AG04449 (cell line): ENCODE measurements at regions not wholly inside any gene's neighbourhood (a gene's known extent, or its start where the extent isn't known, plus 50 kb on each side); places are given as distances from the start of the nearest gene placed in this dataset.

Experiments
- CTCF ChIA-PET: fragments of 350-600 bp; formaldehyde crosslinking; extraction: SDS; loops from one replicate; lab custom pipeline; 2021; ENCODE audit warnings: antibody characterized with exemption; lab: Yijun Ruan, JAX
- POLR2A ChIA-PET: fragments of 400-600, 350-600 bp; formaldehyde crosslinking; extraction: SDS; loops from one replicate; lab custom pipeline; 2020; ENCODE audit warnings: antibody characterized with exemption, inconsistent platforms; lab: Yijun Ruan, JAX
- DNase-seq: peaks from one replicate; pipeline ENCODE4 v3.0.0-alpha.2; 2010; ENCODE audit warnings: low read depth, low spot score
- H3K4me3 ChIP-seq: 2 replicates; pipeline ENCODE4 v1.5.1; 2011; ENCODE audit warnings: low read depth, mild to moderate bottlenecking, control low read depth, low read length
- TF ChIP-seq, protein P1 (sequence below): IDR thresholded peaks from one replicate; pipeline ENCODE4 v1.5.1; 2011; ENCODE audit warnings: mild to moderate bottlenecking, moderate library complexity, low read length, control low read depth, inconsistent platforms; ENCODE audit not compliant: insufficient read depth; ENCODE audit errors: missing control alignments

DNA sequence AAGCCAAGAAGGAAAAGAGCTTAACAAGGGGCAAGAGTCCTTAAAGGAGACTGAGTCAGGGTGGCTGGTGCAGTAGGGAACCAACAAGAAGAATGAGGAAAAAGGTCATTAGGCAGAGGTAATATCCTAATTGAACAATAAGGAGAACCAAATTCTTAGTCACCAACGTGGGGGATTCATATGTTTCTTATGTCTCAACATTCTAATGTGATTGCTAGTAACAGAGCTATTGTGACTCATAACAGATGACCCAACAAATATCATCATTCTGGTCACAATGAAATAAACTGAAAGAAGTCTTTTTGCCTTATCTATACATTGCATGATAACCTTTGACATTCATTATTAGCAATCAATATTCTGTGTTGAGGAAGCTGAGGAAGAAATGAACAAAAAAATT lies 101.6 kb downstream of the RAP2A start:
- TF ChIP-seq, protein P1, sequence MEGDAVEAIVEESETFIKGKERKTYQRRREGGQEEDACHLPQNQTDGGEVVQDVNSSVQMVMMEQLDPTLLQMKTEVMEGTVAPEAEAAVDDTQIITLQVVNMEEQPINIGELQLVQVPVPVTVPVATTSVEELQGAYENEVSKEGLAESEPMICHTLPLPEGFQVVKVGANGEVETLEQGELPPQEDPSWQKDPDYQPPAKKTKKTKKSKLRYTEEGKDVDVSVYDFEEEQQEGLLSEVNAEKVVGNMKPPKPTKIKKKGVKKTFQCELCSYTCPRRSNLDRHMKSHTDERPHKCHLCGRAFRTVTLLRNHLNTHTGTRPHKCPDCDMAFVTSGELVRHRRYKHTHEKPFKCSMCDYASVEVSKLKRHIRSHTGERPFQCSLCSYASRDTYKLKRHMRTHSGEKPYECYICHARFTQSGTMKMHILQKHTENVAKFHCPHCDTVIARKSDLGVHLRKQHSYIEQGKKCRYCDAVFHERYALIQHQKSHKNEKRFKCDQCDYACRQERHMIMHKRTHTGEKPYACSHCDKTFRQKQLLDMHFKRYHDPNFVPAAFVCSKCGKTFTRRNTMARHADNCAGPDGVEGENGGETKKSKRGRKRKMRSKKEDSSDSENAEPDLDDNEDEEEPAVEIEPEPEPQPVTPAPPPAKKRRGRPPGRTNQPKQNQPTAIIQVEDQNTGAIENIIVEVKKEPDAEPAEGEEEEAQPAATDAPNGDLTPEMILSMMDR, result no peak
- ChIA-PET POLR2A (no interaction called here), CTCF (interaction anchor here (0.6 kb wide), 1 partner anchor 478 kb away, joined by 3 read pairs; no protein-coding TSS in a partner anchor)
- H3K4me3 ChIP-seq, result no peak overlapping the region
- DNase-seq, result peak; percentile 4

DNA sequence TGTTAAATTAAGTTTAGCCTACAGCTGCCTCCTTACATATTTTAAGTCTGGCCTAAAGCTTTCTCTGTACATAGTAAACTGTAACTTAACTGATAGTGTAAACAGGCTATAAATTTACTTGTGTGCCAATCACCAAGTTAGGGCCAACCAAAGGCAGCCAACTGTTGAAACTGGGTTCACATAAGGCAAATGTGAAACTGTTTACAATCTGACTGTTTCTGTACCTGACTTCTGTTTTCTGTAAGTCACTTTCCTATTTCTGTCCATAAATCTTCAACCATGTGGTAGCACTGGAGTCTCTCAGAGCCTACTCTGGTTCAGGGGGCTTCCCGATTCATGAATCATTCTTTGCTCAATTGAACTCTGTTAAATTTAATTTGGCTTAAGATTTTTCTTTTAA lies 103.1 kb downstream of the RAP2A start:
- TF ChIP-seq, protein P1, result no peak
- DNase-seq, result no peak
- no peak overlapping the region for H3K4me3 ChIP-seq
- ChIA-PET POLR2A (no interaction called here), CTCF (no interaction called here)

DNA sequence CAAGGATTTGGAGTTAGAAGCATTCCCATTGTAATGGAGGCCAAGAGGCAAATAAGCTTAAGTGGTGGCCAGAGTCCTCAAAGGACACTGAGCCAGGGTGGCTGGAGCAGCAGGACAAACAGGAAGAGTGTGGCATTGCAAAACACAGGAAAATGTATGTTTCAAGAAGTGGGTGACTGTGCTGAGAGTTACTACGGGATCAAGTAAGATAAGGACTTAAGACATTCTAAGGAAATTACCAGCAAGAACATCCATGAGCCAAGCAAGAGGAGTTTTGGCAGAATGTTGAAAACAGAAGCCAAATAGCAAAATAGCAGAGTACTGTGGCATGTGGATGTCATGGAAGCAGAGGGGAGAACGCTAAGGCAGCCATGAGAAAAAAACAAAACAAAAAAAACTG lies 104.2 kb downstream of the RAP2A start:
- TF ChIP-seq, protein P1, result no peak
- POLR2A ChIA-PET, result no interaction called here
- H3K4me3 ChIP-seq, result no peak overlapping the region

DNA sequence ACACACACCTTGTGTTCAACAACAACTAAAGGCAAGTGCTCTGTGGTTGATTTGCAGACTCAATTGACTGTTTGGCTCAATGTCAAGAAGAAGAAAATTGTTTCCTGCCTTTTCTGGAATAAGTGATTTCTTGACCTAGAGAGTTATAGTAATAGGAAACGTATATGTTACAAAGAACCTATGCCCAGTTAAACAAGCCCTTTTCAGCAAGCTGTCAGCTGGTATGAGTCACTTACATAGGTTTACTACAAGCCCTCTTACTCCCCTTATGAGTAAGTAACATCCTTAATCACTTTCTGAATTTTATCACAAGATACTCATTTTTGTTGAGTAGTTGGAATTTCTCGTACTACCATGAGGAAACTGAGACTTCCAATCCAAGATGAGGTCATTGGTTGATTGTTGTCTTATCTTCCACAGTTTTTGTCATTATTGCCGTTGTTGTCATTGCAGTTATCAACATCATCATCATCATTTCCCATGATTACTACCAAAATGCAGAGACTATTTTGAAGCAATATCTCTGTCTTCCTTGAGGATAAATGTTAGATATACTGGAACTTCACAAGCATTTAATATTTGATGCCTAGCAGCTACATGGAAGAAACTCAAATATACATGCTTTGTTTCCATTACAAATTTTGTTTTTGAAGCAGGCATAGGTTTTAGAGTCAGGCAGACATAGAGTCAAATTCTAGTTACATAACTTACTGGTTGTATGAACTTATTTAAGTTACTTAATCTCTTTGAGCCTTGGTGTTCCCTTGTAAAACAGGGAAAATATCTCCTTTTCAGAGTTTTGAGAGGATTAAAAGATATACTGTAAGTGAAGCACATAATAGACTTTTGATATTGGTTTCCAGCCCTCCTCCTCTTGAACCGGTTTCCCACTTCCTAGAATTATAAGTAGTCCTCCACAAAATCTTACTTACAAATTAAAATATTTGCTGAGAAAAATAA lies 106.0 kb downstream of the RAP2A start:
- CTCF ChIA-PET, result no interaction called here
- H3K4me3 ChIP-seq, result no peak overlapping the region
- DNase-seq, result no peak
- TF ChIP-seq, protein P1, result no peak
- POLR2A ChIA-PET, result no interaction called here

More for the DNA sequence above, 104.2 kb downstream of the RAP2A start:
- DNase-seq, result no peak
- CTCF ChIA-PET, result no interaction called here

DNA sequence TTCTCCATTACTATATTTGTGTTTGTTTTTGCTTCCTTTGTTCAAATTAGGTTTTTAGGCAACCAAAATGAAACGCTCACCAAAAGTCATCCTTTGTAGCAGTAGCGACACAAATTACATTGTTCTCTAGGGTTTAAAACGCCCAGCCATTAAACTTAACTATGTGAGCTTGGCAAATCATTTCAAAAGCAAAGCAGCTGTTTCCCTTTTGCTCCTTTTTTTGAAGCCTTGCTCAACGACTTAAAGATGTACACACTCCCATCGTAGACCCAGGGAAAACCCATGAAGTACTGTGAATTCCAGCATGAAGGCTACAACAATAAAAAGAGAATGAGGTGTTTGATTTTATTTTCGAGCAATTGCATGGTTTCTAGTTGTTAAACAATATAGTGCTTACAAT lies 106.7 kb downstream of the RAP2A start:
- POLR2A ChIA-PET, result no interaction called here
- no peak overlapping the region for H3K4me3 ChIP-seq
- CTCF ChIA-PET, result no interaction called here
- no peak for DNase-seq
- TF ChIP-seq, protein P1, result no peak

DNA sequence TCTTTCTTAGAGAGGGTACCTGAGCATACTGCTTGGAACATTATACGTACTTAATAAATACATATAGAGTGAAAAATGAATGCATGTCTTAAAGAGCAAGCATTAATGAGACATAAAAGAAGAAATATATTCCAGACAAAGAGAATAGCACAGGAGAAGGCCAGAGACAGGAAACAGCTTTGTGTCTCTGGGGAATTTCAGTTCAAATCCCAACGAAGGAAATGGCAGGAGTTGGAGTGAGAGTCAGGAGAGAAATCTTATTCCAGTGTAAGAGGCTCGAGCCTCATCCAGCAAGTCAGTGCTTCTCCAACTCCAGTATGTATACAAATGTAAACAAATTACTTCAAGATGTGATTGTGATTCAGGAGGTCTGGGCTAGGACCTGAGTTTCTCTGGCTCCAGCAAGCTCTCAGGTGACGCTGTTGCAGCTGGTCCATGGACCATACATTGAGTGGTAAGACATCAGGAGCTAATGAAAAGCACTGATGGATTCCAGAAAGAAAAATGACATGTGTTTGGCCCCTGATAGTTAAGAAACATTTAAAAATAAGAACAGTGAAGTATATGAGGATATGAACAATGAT lies 108.2 kb downstream of the RAP2A start:
- ChIA-PET POLR2A (no interaction called here), CTCF (no interaction called here)
- TF ChIP-seq, protein P1, result no peak
- H3K4me3 ChIP-seq, result no peak overlapping the region
- DNase-seq, result no peak
